ENCODE measurements at regions not wholly inside any gene's neighbourhood (a gene's known extent, or its start where the extent isn't known, plus 50 kb on each side); places are given as distances from the start of the nearest gene placed in this dataset.

GRCh38 chr13:40185414-40185813, 481.0 kb downstream of the FOXO1 start:
- H3K4me1 ChIP-seq (ENCODE audit: insufficient read depth, low read length), result peaks cover 56% of the 10 kb centered on the region
- no peaks in the 10 kb centered on the region for H3K27me3 ChIP-seq (ENCODE audit: control insufficient read depth in 1 of 2, insufficient read depth in 2 of 2, low read length in 2 of 2)
- TF ChIP-seq CTCF (IDR thresholded peaks at IDR 0.05), result no peak
- Mint-ChIP-seq H3K9me3 (no peaks in the 10 kb centered on the region), H3K27me3 (no peaks in the 10 kb centered on the region), H3K36me3 (ENCODE audit: low read depth) (no peaks in the 10 kb centered on the region), H3K27ac (peak overlapping the region; percentile 99), H3K4me3 (no peak overlapping the region), H3K4me1 (ENCODE audit: low read depth) (peaks cover 79% of the 10 kb centered on the region)
- DNase-seq, result no peak
- H3K36me3 ChIP-seq (ENCODE audit: insufficient read depth, low read length), result no peaks in the 10 kb centered on the region
- ATAC-seq (ENCODE audit: poor library complexity), result no peak
- H3K9me3 ChIP-seq (ENCODE audit: control insufficient read depth in 1 of 2, insufficient read depth in 1 of 2, low read length in 2 of 2), result no peaks in the 10 kb centered on the region
- ChIA-PET POLR2A (interaction anchor here (0.5 to 5.0 kb wide), 5 partner anchors 16 to 309 kb away, joined by 3 to 125 read pairs (median 4); no protein-coding TSS in a partner anchor), CTCF (interaction anchor here (1.3 kb wide), 1 partner anchor 188 kb away, joined by 3 read pairs; no protein-coding TSS in a partner anchor)
- H3K27ac ChIP-seq (ENCODE audit: low read depth in 1 of 2, low read length in 2 of 2), result no peak overlapping the region
- no peak overlapping the region for H3K4me3 ChIP-seq (ENCODE audit: low read length)
- intact Hi-C loops (cut with DNase I, micrococcal nuclease), result loop anchor here (5.0 kb wide), 3 partner anchors 113 to 482 kb away; partner anchors contain the start of gene FOXO1 (in 1 of the 2)

GRCh38 chr13:40186041-40186440, 480.4 kb downstream of the FOXO1 start:
- H3K4me1 Mint-ChIP-seq (ENCODE audit: low read depth), result peaks cover 86% of the 10 kb centered on the region
- H3K27ac ChIP-seq (ENCODE audit: low read depth in 1 of 2, low read length in 2 of 2), result peak overlapping the region in 1 of 2 donors; percentile 60

GRCh38 chr13:40186626-40187323, 479.7 kb downstream of the FOXO1 start:
- H3K27ac ChIP-seq (ENCODE audit: low read depth in 1 of 2, low read length in 2 of 2), result peak overlapping the region; percentile 55 to 60
- CTCF ChIA-PET, result interaction anchor here (1.2 to 1.3 kb wide), 2 partner anchors 9 to 11 kb away, joined by 3 to 4 read pairs; no protein-coding TSS in a partner anchor
- Mint-ChIP-seq H3K9me3 (no peaks in the 10 kb centered on the region), H3K36me3 (ENCODE audit: low read depth) (no peaks in the 10 kb centered on the region), H3K27ac (peak overlapping the region; percentile 99), H3K27me3 (no peaks in the 10 kb centered on the region), H3K4me3 (peak overlapping the region; percentile 79), H3K4me1 (ENCODE audit: low read depth) (peaks cover 93% of the 10 kb centered on the region)
- H3K27me3 ChIP-seq (ENCODE audit: control insufficient read depth in 1 of 2, insufficient read depth in 2 of 2, low read length in 2 of 2), result no peaks in the 10 kb centered on the region
- H3K9me3 ChIP-seq (ENCODE audit: control insufficient read depth in 1 of 2, insufficient read depth in 1 of 2, low read length in 2 of 2), result no peaks in the 10 kb centered on the region
- intact Hi-C loops (cut with DNase I, micrococcal nuclease), result loop anchor here (1.0 to 5.0 kb wide), 10 partner anchors 16 to 481 kb away; partner anchors contain the start of gene FOXO1 (in 2 of the 2)
- POLR2A ChIA-PET, result interaction anchor here (0.6 to 5.0 kb wide), 50 partner anchors 8 to 496 kb away, joined by 3 to 125 read pairs (median 6); partner anchors contain the start of gene FOXO1
- ATAC-seq (ENCODE audit: poor library complexity) (peak; percentile 18), DNase-seq (peak in 6 of 14 experiments; percentile 22 to 47 (median 38))
- H3K36me3 ChIP-seq (ENCODE audit: insufficient read depth, low read length), result no peaks in the 10 kb centered on the region
- H3K4me1 ChIP-seq (ENCODE audit: insufficient read depth, low read length), result peaks cover 69% of the 10 kb centered on the region
- peak overlapping the region; percentile 10 for H3K4me3 ChIP-seq (ENCODE audit: low read length)
- TF ChIP-seq CTCF (IDR thresholded peaks at IDR 0.05), result no peak

More at GRCh38 chr13:40186041-40186440, 480.4 kb downstream of the FOXO1 start:
- H3K9me3 Mint-ChIP-seq, result no peaks in the 10 kb centered on the region
- H3K4me3 Mint-ChIP-seq, result peak overlapping the region; percentile 79
- no peaks in the 10 kb centered on the region for H3K36me3 Mint-ChIP-seq (ENCODE audit: low read depth)
- no peaks in the 10 kb centered on the region for H3K27me3 ChIP-seq (ENCODE audit: control insufficient read depth in 1 of 2, insufficient read depth in 2 of 2, low read length in 2 of 2)
- peaks cover 62% of the 10 kb centered on the region for H3K4me1 ChIP-seq (ENCODE audit: insufficient read depth, low read length)
- ATAC-seq (ENCODE audit: poor library complexity) (no peak), DNase-seq (peak in 3 of 14 experiments; percentile 28 to 49 (median 30))
- CTCF ChIA-PET, result interaction anchor here (1.3 kb wide), 2 partner anchors 8 to 189 kb away, joined by 3 read pairs; no protein-coding TSS in a partner anchor
- no peaks in the 10 kb centered on the region for H3K36me3 ChIP-seq (ENCODE audit: insufficient read depth, low read length)
- no peaks in the 10 kb centered on the region for H3K27me3 Mint-ChIP-seq
- POLR2A ChIA-PET, result interaction anchor here (1.0 to 5.0 kb wide), 11 partner anchors 11 to 427 kb away, joined by 3 to 125 read pairs (median 8); no protein-coding TSS in a partner anchor
- TF ChIP-seq CTCF (IDR thresholded peaks at IDR 0.05), result no peak
- H3K9me3 ChIP-seq (ENCODE audit: control insufficient read depth in 1 of 2, insufficient read depth in 1 of 2, low read length in 2 of 2), result no peaks in the 10 kb centered on the region
- intact Hi-C loops (cut with DNase I, micrococcal nuclease), result loop anchor here (2.0 to 5.0 kb wide), 5 partner anchors 15 to 481 kb away; partner anchors contain the start of gene FOXO1 (in 1 of the 2)
- H3K4me3 ChIP-seq (ENCODE audit: low read length), result no peak overlapping the region
- peak overlapping the region; percentile 99 for H3K27ac Mint-ChIP-seq
